Gastroesophageal sphincter (tissue), 3 donors: ENCODE measurements at regions not wholly inside any gene's neighbourhood (a gene's known extent, or its start where the extent isn't known, plus 50 kb on each side); places are given as distances from the start of the nearest gene placed in this dataset.

Experiments
- EP300 ChIP-seq: sonication (generic); formaldehyde crosslinking; IDR thresholded peaks from one replicate; pipeline ENCODE4 v1.6.1; 2017; ENCODE audit warnings: antibody characterized with exemption, mild to moderate bottlenecking
- POLR2A ChIP-seq, 2 donors: fragments of 450-650 bp; IDR thresholded peaks; one replicate each; pipeline ENCODE4 v1.6.1; 2017; ENCODE audit warnings: antibody characterized with exemption in 2 of 2, mild to moderate bottlenecking in 2 of 2, moderate library complexity in 1 of 2
- POLR2AphosphoS5 ChIP-seq: sonication (generic); formaldehyde crosslinking; IDR thresholded peaks from one replicate; pipeline ENCODE4 v1.6.1; 2017; ENCODE audit warnings: antibody characterized with exemption
- TF ChIP-seq, protein P1 (sequence below), 4 experiments: fragments of 200-600 bp in 2 of 4; fragments of 450-650 bp in 2 of 4; sonication (generic) in 1 of 4; IDR thresholded peaks; one replicate each; pipeline ENCODE4 v1.5.1; 2017 to 2019; ENCODE audit warnings: antibody characterized with exemption in 4 of 4, mild to moderate bottlenecking in 2 of 4, moderate library complexity in 2 of 4

- TF ChIP-seq, protein P1, sequence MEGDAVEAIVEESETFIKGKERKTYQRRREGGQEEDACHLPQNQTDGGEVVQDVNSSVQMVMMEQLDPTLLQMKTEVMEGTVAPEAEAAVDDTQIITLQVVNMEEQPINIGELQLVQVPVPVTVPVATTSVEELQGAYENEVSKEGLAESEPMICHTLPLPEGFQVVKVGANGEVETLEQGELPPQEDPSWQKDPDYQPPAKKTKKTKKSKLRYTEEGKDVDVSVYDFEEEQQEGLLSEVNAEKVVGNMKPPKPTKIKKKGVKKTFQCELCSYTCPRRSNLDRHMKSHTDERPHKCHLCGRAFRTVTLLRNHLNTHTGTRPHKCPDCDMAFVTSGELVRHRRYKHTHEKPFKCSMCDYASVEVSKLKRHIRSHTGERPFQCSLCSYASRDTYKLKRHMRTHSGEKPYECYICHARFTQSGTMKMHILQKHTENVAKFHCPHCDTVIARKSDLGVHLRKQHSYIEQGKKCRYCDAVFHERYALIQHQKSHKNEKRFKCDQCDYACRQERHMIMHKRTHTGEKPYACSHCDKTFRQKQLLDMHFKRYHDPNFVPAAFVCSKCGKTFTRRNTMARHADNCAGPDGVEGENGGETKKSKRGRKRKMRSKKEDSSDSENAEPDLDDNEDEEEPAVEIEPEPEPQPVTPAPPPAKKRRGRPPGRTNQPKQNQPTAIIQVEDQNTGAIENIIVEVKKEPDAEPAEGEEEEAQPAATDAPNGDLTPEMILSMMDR (IDR thresholded peaks at IDR 0.05), result no peak
- TF ChIP-seq POLR2A (IDR thresholded peaks at IDR 0.05) (no peak), POLR2AphosphoS5 (no peak), EP300 (no peak)
These were observed 217.5 kb downstream of the CYP26B1 start for GRCh38 chr2:71930049-71930681.
